SK-N-SH treated with all-trans-retinoic acid at 6 μM for 48 hours (cell line): ENCODE measurements at regions not wholly inside any gene's neighbourhood (a gene's known extent, or its start where the extent isn't known, plus 50 kb on each side); places are given as distances from the start of the nearest gene placed in this dataset.

Experiments
- ATAC-seq: fragments of 200-7000 bp; cut with Tn5 transposase; 3 replicates; pipeline ENCODE4 v1.9.1; 2020; ENCODE audit warnings: mild to moderate bottlenecking, moderate library complexity
- ARNTL ChIP-seq: fragments of 450-650 bp; formaldehyde crosslinking; IDR thresholded peaks from 2 replicates; pipeline ENCODE4 v1.5.0; 2020; ENCODE audit warnings: low read depth, mild to moderate bottlenecking, moderate library complexity, borderline replicate concordance
- BACH2 ChIP-seq: fragments of 250-450 bp; sonication (Bioruptor Pico); IDR thresholded peaks from 2 replicates; pipeline ENCODE4 v1.9.0; 2021; ENCODE audit warnings: mild to moderate bottlenecking, borderline replicate concordance
- GLIS3 ChIP-seq: fragments of 250-450 bp; sonication (Bioruptor Pico); IDR thresholded peaks from 2 replicates; pipeline ENCODE4 v1.5.0; 2020; ENCODE audit warnings: mild to moderate bottlenecking, moderate library complexity
- ISL1 ChIP-seq: fragments of 250-450 bp; sonication (Bioruptor Pico); IDR thresholded peaks from 2 replicates; pipeline ENCODE4 v2.1.2; 2022; ENCODE audit warnings: mild to moderate bottlenecking, moderate library complexity
- OSR1 ChIP-seq: fragments of 250-450 bp; sonication (Bioruptor Pico); IDR thresholded peaks from 2 replicates; pipeline ENCODE4 v1.8.0; 2022; ENCODE audit warnings: moderate library complexity, mild to moderate bottlenecking, inconsistent platforms
- PPARA ChIP-seq: fragments of 250-450 bp; sonication (Bioruptor Pico); IDR thresholded peaks from 2 replicates; pipeline ENCODE4 v1.5.0; 2020; ENCODE audit warnings: mild to moderate bottlenecking, borderline replicate concordance
- RARB ChIP-seq: fragments of 250-450 bp; sonication (Bioruptor Pico); IDR thresholded peaks from 2 replicates; pipeline ENCODE4 v1.8.0; 2021; ENCODE audit warnings: mild to moderate bottlenecking, moderate library complexity
- SNAI2 ChIP-seq: fragments of 250-450 bp; sonication (Bioruptor Pico); IDR thresholded peaks from 2 replicates; pipeline ENCODE4 v1.5.0; 2020; ENCODE audit warnings: mild to moderate bottlenecking, moderate library complexity
- TCF4 ChIP-seq: fragments of 250-450 bp; sonication (Bioruptor Pico); IDR thresholded peaks from 2 replicates; pipeline ENCODE4 v1.8.0; 2021; ENCODE audit warnings: mild to moderate bottlenecking, moderate library complexity, borderline replicate concordance
- TOX ChIP-seq: fragments of 250-450 bp; sonication (Bioruptor Pico); IDR thresholded peaks from 2 replicates; pipeline ENCODE4 v1.8.0; 2021; ENCODE audit warnings: mild to moderate bottlenecking, moderate library complexity, borderline replicate concordance
- TSHZ2 ChIP-seq: fragments of 250-450 bp; sonication (Bioruptor Pico); IDR thresholded peaks from 2 replicates; pipeline ENCODE4 v1.5.0; 2020; ENCODE audit warnings: mild to moderate bottlenecking, moderate library complexity
- ZC3H10 ChIP-seq: fragments of 250-450 bp; sonication (Bioruptor Pico); IDR thresholded peaks from 2 replicates; pipeline ENCODE4 v1.5.1; 2021; ENCODE audit warnings: mild to moderate bottlenecking, moderate library complexity
- ZFP3 ChIP-seq: fragments of 250-450 bp; sonication (Bioruptor Pico); IDR thresholded peaks from 2 replicates; pipeline ENCODE4 v1.5.0; 2020; ENCODE audit warnings: mild to moderate bottlenecking, moderate library complexity
- ZFP30 ChIP-seq: fragments of 450-650 bp; formaldehyde crosslinking; IDR thresholded peaks from 2 replicates; pipeline ENCODE4 v1.5.0; 2022; ENCODE audit warnings: mild to moderate bottlenecking, moderate library complexity
- ZNF565 ChIP-seq: fragments of 450-650 bp; formaldehyde crosslinking; conservative IDR thresholded peaks from 2 replicates; pipeline ENCODE4 v1.5.0; 2020; ENCODE audit warnings: low read depth, mild to moderate bottlenecking, moderate library complexity
- ZNF70 ChIP-seq: fragments of 450-650 bp; formaldehyde crosslinking; IDR thresholded peaks from 2 replicates; pipeline ENCODE4 v1.5.0; 2020; ENCODE audit warnings: mild to moderate bottlenecking, moderate library complexity
- ZNF8 ChIP-seq: fragments of 450-650 bp; formaldehyde crosslinking; IDR thresholded peaks from 2 replicates; pipeline ENCODE4 v1.5.0; 2020; ENCODE audit warnings: mild to moderate bottlenecking, moderate library complexity
- TF ChIP-seq, protein P1 (sequence below): fragments of 250-450 bp; sonication (Bioruptor Pico); IDR thresholded peaks from 2 replicates; pipeline ENCODE4 v1.5.1; 2021; ENCODE audit warnings: mild to moderate bottlenecking, moderate library complexity
- TF ChIP-seq, protein P2 (sequence below): fragments of 250-450 bp; sonication (Bioruptor Pico); IDR thresholded peaks from 2 replicates; pipeline ENCODE4 v1.8.0; 2020; ENCODE audit warnings: mild to moderate bottlenecking, moderate library complexity, borderline replicate concordance
- TF ChIP-seq, protein P3 (sequence below): fragments of 250-450 bp; sonication (Bioruptor Pico); IDR thresholded peaks from 2 replicates; pipeline ENCODE4 v1.5.1; 2020; ENCODE audit warnings: low read depth, mild to moderate bottlenecking, moderate library complexity

- ATAC-seq, result no peak
- no peak for TF ChIP-seq BACH2 (CRISPR knock-in tag)
- no peak for TF ChIP-seq TOX (CRISPR knock-in tag)
- TF ChIP-seq RARB (CRISPR knock-in tag), result no peak
- no peak for TF ChIP-seq ZFP30 (CRISPR knock-in tag)
- TF ChIP-seq, protein P1, sequence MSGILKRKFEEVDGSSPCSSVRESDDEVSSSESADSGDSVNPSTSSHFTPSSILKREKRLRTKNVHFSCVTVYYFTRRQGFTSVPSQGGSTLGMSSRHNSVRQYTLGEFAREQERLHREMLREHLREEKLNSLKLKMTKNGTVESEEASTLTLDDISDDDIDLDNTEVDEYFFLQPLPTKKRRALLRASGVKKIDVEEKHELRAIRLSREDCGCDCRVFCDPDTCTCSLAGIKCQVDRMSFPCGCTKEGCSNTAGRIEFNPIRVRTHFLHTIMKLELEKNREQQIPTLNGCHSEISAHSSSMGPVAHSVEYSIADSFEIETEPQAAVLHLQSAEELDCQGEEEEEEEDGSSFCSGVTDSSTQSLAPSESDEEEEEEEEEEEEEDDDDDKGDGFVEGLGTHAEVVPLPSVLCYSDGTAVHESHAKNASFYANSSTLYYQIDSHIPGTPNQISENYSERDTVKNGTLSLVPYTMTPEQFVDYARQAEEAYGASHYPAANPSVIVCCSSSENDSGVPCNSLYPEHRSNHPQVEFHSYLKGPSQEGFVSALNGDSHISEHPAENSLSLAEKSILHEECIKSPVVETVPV (CRISPR knock-in tag), result no peak
- no peak for TF ChIP-seq ZNF565 (CRISPR knock-in tag)
- TF ChIP-seq, protein P2, sequence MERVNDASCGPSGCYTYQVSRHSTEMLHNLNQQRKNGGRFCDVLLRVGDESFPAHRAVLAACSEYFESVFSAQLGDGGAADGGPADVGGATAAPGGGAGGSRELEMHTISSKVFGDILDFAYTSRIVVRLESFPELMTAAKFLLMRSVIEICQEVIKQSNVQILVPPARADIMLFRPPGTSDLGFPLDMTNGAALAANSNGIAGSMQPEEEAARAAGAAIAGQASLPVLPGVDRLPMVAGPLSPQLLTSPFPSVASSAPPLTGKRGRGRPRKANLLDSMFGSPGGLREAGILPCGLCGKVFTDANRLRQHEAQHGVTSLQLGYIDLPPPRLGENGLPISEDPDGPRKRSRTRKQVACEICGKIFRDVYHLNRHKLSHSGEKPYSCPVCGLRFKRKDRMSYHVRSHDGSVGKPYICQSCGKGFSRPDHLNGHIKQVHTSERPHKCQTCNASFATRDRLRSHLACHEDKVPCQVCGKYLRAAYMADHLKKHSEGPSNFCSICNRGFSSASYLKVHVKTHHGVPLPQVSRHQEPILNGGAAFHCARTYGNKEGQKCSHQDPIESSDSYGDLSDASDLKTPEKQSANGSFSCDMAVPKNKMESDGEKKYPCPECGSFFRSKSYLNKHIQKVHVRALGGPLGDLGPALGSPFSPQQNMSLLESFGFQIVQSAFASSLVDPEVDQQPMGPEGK (CRISPR knock-in tag), result no peak
- TF ChIP-seq OSR1, result no peak
- TF ChIP-seq ZNF8 (CRISPR knock-in tag), result no peak
- no peak for TF ChIP-seq PPARA (CRISPR knock-in tag)
- no peak for TF ChIP-seq ZC3H10
- TF ChIP-seq ZNF70 (CRISPR knock-in tag), result no peak
- no peak for TF ChIP-seq TSHZ2
- no peak for TF ChIP-seq ISL1 (CRISPR knock-in tag)
- TF ChIP-seq TCF4 (CRISPR knock-in tag), result no peak
- TF ChIP-seq, protein P3, sequence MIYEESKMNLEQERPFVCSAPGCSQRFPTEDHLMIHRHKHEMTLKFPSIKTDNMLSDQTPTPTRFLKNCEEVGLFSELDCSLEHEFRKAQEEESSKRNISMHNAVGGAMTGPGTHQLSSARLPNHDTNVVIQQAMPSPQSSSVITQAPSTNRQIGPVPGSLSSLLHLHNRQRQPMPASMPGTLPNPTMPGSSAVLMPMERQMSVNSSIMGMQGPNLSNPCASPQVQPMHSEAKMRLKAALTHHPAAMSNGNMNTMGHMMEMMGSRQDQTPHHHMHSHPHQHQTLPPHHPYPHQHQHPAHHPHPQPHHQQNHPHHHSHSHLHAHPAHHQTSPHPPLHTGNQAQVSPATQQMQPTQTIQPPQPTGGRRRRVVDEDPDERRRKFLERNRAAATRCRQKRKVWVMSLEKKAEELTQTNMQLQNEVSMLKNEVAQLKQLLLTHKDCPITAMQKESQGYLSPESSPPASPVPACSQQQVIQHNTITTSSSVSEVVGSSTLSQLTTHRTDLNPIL (CRISPR knock-in tag), result no peak
These were observed 1514.2 kb downstream of the MRPL39 start for GRCh38 chr21:24093032-24093431.

DNA sequence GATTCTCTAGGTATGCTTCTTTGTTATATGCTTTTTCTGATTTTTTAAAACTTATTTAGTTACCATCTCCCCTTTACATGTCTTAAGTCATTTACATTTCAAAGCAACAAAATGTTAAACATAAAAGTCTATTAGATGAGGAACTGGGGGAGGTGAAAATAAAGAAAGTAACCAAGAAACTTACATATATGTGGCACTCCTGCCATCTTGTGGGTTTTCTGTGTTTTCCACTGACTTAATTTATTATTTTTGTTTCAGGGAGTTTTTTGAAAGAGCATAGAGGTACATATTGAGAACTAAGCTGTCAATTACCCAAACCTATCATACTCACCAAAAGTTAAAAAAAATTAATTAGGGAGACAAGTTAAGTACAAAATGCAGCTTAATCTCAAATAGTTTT is 1531.1 kb downstream of the MRPL39 start:
- no peak for ATAC-seq
- TF ChIP-seq ZFP30 (CRISPR knock-in tag) (no peak), PPARA (CRISPR knock-in tag) (no peak), GLIS3 (CRISPR knock-in tag) (no peak), TOX (CRISPR knock-in tag) (no peak), ISL1 (CRISPR knock-in tag) (no peak), ZC3H10 (no peak), RARB (CRISPR knock-in tag) (no peak)
- TF ChIP-seq, protein P2 (CRISPR knock-in tag), result no peak
- TF ChIP-seq, all 23 proteins: peak for 0

- no peak for ATAC-seq
- TF ChIP-seq PPARA (CRISPR knock-in tag) (no peak), TCF4 (CRISPR knock-in tag) (no peak), RARB (CRISPR knock-in tag) (no peak), ARNTL (CRISPR knock-in tag) (no peak), TSHZ2 (no peak), GLIS3 (CRISPR knock-in tag) (no peak), BACH2 (CRISPR knock-in tag) (no peak), OSR1 (no peak), ZFP3 (CRISPR knock-in tag) (no peak), SNAI2 (CRISPR knock-in tag) (no peak), ZNF70 (CRISPR knock-in tag) (no peak), ZNF565 (CRISPR knock-in tag) (no peak), ZNF8 (CRISPR knock-in tag) (no peak)
- TF ChIP-seq, protein P2 (CRISPR knock-in tag), result no peak
- TF ChIP-seq, protein P1 (CRISPR knock-in tag), result no peak
These were observed 1551.6 kb downstream of the MRPL39 start for GRCh38 chr21:24055696-24056095.
